ENCODE measurements at regions not wholly inside any gene's neighbourhood (a gene's known extent, or its start where the extent isn't known, plus 50 kb on each side); places are given as distances from the start of the nearest gene placed in this dataset.

DNA sequence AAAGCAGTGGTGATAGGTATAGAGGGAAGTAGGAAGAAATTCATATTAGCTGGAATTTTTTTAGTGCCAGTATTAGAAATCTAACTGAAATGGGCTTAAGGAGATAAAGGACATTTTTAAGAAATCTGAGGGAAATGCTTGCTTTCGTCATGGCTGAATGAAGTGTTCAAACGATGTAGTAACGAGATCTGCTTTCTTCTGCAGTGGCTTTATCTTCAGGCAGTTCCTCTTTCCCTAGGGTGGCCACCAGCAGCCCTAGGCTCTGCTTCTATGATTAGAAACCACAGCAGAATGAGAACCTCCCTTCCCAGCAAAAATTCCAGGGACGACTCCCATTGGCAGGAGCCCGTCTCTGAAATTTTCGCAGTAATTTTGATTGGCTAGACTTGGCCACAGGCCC, 163.9 kb upstream of the FRMD6 start:
- intact Hi-C loops (cut with DNase I): no loop called here
- Histone ChIP-seq H3K9me3 (no peaks in the 10 kb centered on the region), H3K27me3 (no peaks in the 10 kb centered on the region), H3K36me3 (no peaks in the 10 kb centered on the region), H3K27ac (replicated peaks in 1 of 4) (no peak overlapping the region), H3K4me3 (no peak overlapping the region), H3K4me1 (peaks cover 0 to 13% (median 11%) of the 10 kb centered on the region in 4 donors)
- DNase-seq (ENCODE audit: extremely low spot score): no peak
- 84% methylated on average over 6 of the region's 6 CpGs for WGBS
- TF ChIP-seq EP300 (IDR thresholded peaks at IDR 0.05) (no peak), POLR2A (IDR thresholded peaks at IDR 0.05; ENCODE audit: low read depth) (no peak), POLR2AphosphoS5 (IDR thresholded peaks at IDR 0.05) (no peak)
- TF ChIP-seq, protein P1, sequence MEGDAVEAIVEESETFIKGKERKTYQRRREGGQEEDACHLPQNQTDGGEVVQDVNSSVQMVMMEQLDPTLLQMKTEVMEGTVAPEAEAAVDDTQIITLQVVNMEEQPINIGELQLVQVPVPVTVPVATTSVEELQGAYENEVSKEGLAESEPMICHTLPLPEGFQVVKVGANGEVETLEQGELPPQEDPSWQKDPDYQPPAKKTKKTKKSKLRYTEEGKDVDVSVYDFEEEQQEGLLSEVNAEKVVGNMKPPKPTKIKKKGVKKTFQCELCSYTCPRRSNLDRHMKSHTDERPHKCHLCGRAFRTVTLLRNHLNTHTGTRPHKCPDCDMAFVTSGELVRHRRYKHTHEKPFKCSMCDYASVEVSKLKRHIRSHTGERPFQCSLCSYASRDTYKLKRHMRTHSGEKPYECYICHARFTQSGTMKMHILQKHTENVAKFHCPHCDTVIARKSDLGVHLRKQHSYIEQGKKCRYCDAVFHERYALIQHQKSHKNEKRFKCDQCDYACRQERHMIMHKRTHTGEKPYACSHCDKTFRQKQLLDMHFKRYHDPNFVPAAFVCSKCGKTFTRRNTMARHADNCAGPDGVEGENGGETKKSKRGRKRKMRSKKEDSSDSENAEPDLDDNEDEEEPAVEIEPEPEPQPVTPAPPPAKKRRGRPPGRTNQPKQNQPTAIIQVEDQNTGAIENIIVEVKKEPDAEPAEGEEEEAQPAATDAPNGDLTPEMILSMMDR (IDR thresholded peaks at IDR 0.05): no peak

DNA sequence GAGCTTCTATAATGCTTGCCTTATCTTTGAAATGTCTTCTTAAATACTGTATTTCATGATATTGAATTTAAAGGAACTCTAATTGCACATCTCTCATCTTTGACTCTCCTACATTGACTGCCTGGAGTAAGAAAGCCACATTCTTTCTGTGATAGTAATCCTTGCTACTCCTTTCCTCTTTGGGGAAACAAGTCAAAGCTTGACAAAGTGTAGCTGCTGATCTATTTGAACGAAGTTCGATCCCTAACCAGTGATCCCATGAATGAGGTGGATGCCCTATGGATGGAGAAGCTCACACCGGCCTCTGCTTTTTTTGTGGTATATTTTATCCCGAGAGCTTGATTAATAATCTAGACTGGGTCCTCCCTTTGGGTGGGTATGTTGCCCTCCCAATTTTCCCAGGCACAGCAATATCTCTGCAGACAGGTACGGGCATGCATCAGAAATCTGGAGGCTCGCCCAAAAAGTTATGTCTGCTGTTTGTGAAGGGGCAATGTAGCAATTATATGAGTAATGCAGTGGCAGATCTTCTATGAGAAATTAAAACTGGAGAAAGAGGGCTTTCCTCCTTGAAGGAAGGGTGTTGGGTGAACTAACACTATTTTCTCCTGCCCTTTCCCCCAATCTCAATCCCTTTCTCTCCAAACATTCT, 163.0 kb upstream of the FRMD6 start:
- no peak for TF ChIP-seq EP300 (IDR thresholded peaks at IDR 0.05)
- Histone ChIP-seq H3K4me3 (no peak overlapping the region), H3K27me3 (no peaks in the 10 kb centered on the region), H3K27ac (replicated peaks in 1 of 4) (no peak overlapping the region), H3K9me3 (no peaks in the 10 kb centered on the region), H3K36me3 (no peaks in the 10 kb centered on the region), H3K4me1 (peaks cover 0 to 13% (median 11%) of the 10 kb centered on the region in 4 donors)
- intact Hi-C loops (cut with DNase I): no loop called here
- WGBS: 94% methylated on average over 6 of the region's 6 CpGs
- no peak for DNase-seq (ENCODE audit: extremely low spot score)

DNA sequence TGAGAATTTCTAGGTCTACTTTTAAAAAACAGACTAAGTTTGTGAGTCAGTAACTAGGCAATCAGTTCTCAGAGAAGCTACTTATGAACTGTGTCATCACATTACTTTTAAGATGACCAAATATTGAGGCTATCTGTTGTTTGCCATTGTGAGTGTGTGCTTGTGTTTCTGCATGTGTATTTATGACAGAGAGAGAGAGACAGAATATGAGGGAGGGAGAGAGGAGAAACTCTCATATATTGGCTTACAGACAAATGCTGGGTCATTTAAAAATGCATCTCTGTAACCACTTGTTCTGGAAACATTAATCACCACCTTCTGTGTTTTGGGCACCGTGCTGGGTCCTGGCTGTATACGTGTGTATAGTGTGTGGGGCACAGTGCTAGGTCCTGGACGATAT, 161.5 kb upstream of the FRMD6 start:
- TF ChIP-seq EP300 (IDR thresholded peaks at IDR 0.05) (no peak), POLR2AphosphoS5 (IDR thresholded peaks at IDR 0.05) (no peak), POLR2A (IDR thresholded peaks at IDR 0.05; ENCODE audit: low read depth) (no peak)
- TF ChIP-seq, protein P1 (IDR thresholded peaks at IDR 0.05): no peak
- Histone ChIP-seq H3K4me1 (peaks cover 0 to 13% (median 11%) of the 10 kb centered on the region in 4 donors), H3K36me3 (no peaks in the 10 kb centered on the region), H3K9me3 (no peaks in the 10 kb centered on the region), H3K4me3 (no peak overlapping the region), H3K27ac (replicated peaks in 1 of 4) (no peak overlapping the region), H3K27me3 (no peaks in the 10 kb centered on the region)
- no peak for DNase-seq (ENCODE audit: extremely low spot score)
- 58% methylated on average over 3 of the region's 3 CpGs for whole genome bisulfite sequencing
- intact Hi-C loops (cut with DNase I): no loop called here

DNA sequence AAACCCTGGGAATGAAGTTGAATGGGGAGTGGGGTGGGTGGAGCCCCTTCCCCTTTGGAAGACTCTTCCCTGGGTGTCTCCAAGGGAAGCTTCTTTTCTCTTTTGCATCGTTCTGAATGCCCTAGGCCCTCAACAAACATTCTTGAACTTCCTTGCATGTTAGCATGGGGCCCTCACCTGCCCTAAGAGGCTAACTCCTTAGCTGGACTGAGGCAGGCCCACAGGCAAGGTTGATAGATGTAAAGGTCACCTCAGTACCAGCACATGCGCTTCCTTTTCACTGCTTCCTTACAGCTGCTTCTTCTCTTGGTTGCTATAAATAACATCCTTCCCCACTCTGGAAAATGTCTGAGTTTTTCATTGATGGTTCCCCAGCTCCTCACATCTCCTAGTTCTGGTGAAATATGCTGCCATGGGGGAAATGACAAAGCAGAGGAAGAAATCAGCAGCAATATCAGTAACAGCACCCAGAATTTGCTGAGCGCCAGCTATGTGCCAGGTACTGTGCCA, 160.6 kb upstream of the FRMD6 start:
- H3K4me1 ChIP-seq: peaks cover 0 to 13% (median 11%) of the 10 kb centered on the region in 4 donors
- 85% methylated on average over 3 of the region's 3 CpGs for WGBS
- no peak overlapping the region for H3K4me3 ChIP-seq
- H3K27ac ChIP-seq (replicated peaks in 1 of 4): no peak overlapping the region
- no peak for DNase-seq (ENCODE audit: extremely low spot score)
- TF ChIP-seq, protein P1 (IDR thresholded peaks at IDR 0.05): no peak
- TF ChIP-seq POLR2A (IDR thresholded peaks at IDR 0.05; ENCODE audit: low read depth): no peak
- TF ChIP-seq EP300 (IDR thresholded peaks at IDR 0.05): no peak
- no peak for TF ChIP-seq POLR2AphosphoS5 (IDR thresholded peaks at IDR 0.05)
- H3K9me3 ChIP-seq: no peaks in the 10 kb centered on the region
- no peaks in the 10 kb centered on the region for H3K36me3 ChIP-seq
- H3K27me3 ChIP-seq: no peaks in the 10 kb centered on the region
- intact Hi-C loops (cut with DNase I): no loop called here

DNA sequence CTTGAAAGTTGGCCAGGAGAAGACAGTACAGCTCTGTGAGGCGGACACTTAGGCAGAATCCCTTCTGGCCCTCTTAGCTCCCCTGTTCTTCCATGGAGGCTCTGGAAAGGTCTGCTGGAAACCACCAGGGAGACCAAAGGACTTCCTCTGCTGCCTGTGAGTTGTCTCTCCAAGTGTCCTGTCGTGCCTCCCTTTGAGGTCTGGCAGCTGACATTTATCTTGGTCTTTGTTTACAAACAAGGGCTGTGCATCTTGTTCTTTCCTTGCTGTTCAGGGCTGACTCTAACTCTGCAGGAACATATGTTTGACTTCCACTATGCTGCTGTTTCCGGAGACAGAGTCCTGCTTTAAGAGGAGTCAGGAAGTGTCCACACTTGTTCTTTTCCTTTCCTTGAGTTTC, 159.9 kb upstream of the FRMD6 start:
- DNase-seq (ENCODE audit: extremely low spot score): no peak
- Histone ChIP-seq H3K27ac (replicated peaks in 1 of 4) (no peak overlapping the region), H3K27me3 (no peaks in the 10 kb centered on the region), H3K9me3 (peaks cover 0 to 5% (median 0%) of the 10 kb centered on the region in 4 donors), H3K36me3 (no peaks in the 10 kb centered on the region), H3K4me3 (no peak overlapping the region), H3K4me1 (peaks cover 0 to 13% (median 11%) of the 10 kb centered on the region in 4 donors)
- intact Hi-C loops (cut with DNase I): no loop called here
- WGBS: 73% methylated on average over 3 of the region's 3 CpGs
- TF ChIP-seq, protein P1 (IDR thresholded peaks at IDR 0.05): no peak
- TF ChIP-seq EP300 (IDR thresholded peaks at IDR 0.05) (no peak), POLR2AphosphoS5 (IDR thresholded peaks at IDR 0.05) (no peak), POLR2A (IDR thresholded peaks at IDR 0.05; ENCODE audit: low read depth) (no peak)

Measured in esophagus muscularis mucosa (tissue), 4 donors.